ENCODE measurements at regions not wholly inside any gene's neighbourhood (a gene's known extent, or its start where the extent isn't known, plus 50 kb on each side); places are given as distances from the start of the nearest gene placed in this dataset.
"Not testable (repeated sequence)": the region's sequence is repeated elsewhere in the genome, so short reads cannot be mapped to it uniquely, and the experiment has no call there.

GRCh38 chr10:57188846-57189245, 827.8 kb upstream of the ZWINT start:
- no peak for DNase-seq (ENCODE audit: low read depth in 2 of 2)

DNA sequence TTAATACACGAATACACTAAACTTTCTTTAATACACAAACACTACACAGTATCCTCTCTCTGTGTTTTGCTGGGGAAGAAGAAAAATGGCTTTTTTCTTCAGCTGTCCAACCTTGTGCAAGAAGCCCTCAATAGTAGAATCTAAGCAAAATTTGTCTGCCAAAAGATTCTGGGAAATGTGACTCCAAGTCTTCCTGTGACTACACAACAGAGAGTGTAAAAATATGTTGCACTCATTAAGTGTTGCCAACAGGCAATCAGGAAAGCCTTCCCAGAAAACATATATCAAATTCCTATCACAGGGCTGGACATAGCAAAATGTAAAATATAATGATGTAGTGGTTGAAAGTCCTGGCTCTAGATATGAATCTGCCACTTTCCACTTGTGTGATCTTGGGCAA, 825.1 kb upstream of the ZWINT start:
- DNase-seq (ENCODE audit: low read depth in 2 of 2): no peak

DNA sequence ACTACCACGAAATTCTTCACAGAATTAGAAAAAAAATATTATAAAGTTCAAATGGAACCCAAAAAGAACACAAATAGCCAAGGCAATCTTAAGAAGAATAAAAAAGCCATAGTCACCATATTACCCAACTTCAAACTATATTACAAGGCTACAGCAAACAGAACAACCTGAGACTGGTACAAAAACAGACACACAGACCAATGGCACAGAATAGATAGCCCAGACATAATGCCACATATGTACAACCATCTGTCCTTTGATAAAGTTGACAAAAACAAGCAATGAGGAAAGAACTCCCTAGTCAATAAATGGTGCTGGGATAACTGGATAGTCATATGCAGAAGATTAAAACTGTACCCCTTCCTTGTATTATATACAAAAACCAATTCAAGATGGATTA, 808.5 kb upstream of the ZWINT start:
- no peak for DNase-seq (ENCODE audit: low read depth in 2 of 2)

DNA sequence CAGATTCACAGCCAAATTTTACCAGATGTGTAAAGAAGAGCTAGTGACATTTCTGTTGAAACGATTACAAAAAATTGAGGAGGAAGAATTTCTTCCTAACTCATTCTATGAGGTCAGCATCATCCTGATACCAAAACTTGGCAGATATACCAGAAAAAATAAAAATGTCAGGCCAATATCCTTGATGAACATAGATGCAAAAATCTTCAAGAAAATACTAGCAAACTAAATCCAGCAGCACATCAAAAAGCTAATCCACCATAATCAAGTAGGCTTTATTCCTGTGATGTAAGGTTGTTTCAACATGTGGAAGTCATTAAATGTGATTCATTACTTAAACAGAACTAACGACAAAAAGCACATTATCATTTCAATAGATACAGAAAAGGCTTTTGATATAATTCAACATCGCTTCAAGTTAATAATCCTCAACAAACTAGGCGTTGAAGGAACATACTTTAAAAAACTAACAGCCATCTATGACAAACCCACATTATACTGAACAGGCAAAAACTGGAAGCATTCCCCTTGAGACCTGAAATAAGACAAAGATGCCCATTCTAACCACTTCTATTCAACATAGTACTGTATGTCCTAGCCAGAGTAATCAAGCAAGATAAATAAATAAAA, 807.7 kb upstream of the ZWINT start:
- DNase-seq (ENCODE audit: low read depth in 2 of 2): no peak

DNA sequence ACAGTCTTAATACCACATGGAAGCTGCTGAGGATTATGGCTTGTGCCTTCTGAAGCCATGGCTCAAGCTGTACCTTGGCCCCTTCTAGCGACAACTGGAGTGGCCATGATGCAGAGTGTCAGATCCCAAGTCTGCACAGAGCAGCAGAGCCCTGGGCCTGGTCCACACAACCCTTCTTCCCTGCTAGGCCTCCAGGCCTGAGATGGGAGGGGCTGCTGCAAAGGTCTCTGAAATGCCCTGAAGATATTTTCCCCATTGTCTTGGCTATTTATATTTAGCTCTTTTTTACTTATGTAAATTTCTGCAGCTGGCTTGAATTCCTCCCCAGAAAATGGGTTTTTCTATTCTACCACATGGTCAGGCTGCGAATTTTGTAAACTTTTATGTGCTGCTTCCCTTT, 804.6 kb upstream of the ZWINT start:
- no peak for DNase-seq (ENCODE audit: low read depth in 2 of 2)

DNA sequence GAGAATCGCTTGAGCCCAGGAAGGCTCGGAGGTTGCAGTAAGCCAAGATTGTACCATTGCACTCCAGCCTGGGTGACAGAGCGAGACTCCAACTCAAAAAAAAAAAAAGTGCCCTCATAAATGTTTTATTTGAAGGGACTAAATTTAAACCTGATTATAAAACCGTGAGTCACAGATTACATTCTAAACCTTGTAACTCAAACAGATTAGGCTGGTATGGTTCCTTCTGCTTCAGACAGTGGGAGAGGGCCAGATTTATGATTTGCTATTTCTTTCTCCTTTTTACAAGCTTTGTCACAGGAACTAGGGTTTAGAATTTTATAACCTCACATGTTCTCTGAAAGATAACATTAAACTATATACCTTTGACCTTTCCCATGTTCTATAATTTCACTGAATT, 801.2 kb upstream of the ZWINT start:
- DNase-seq (ENCODE audit: low read depth in 2 of 2): no peak

DNA sequence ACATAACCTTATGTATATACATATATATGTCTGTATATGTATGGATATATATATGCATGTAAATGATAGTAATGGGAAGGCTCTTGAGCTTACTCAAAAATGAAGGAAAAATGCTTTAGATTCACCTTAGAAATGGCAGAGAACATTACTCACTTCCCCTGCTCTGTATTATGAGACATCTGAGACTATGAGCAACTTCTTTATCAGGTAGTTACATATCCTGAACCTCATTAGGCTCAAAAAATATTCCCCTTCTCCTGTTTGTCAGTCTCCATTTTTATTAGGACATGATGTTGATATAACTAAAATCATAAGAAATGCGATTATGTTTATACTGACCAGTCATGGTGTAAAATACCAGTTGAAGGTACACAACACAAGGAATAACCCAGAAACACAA, 800.1 kb upstream of the ZWINT start:
- DNase-seq (ENCODE audit: low read depth in 2 of 2): no peak

DNA sequence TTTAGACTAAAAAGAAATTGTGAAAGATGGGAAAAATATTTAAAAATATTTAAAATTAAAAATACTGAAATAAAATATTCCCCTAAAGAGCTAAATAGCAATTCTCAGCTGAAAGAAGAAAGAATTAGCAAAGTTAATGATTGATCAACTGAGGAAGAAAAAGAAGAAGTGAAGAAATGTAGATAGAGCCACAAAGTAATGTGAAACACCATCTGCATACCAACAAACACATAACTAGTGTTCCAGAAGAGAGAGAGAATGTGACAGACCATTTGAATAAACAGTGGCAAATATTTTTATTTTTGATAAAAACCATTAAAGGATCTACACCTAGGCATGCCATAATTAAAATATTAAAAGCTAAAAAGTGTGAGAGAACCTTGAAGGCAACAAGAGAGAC, 784.5 kb upstream of the ZWINT start:
- no peak for DNase-seq (ENCODE audit: low read depth in 2 of 2)

- DNase-seq (ENCODE audit: low read depth in 2 of 2): no peak
Measured at GRCh38 chr10:57142925-57143576, 782.0 kb upstream of the ZWINT start.

DNA sequence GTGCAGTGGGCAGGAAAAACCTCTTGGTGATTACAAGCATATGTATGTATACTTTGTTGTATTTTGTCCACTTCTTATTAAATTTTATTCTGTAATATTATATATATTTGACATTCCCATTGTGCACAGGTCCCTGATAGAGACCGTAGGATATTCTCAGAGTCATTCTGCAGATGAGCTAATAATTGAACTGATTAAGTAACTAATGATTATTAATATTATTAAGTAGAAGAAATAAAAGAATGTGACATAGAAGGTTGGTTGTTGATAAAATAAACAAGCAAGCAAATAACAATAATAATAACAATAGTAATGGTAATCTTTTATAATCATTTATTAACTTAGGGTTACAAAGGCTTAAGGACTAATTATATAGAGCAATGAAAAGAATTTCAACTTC, 780.6 kb upstream of the ZWINT start:
- DNase-seq (ENCODE audit: low read depth in 2 of 2): no peak

DNA sequence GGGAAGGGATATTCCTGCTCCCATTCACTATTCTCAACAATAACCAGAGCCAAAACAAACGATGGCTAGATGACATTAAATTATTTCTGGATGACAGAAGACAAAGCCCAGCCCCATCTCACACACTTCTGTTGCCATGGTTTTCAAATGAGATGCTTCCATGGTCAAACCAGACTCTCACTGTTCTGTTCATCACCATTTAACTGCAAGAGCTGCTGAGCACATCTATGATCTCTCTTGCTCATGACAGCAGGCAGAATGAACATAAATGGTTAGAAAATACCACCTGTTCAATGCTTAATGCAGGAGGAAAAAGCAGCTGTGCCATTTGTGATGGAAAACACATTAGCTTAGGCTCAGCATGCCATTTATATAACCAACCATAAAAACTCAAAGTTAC, 758.6 kb upstream of the ZWINT start:
- no peak for DNase-seq (ENCODE audit: low read depth in 2 of 2)

DNA sequence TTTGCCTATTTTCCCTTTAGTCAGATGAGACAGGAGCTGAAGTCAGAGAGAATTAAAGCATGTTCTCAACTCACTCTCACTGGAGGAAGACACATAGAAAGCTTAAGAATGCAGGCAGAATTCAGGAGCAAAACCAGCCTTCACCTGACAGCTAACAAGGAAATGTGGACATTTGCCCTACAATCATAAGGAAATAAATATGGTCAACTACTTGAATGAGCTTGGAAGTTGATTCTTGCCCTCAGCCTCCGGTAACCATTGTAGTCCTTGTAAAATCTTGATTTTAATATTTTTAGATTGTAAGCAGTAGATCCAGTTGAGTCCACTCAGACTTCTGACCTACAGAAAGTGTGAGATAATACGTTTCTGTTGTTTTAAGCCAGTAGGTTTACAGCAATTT, 752.5 kb upstream of the ZWINT start:
- DNase-seq (ENCODE audit: low read depth in 2 of 2): no peak

DNA sequence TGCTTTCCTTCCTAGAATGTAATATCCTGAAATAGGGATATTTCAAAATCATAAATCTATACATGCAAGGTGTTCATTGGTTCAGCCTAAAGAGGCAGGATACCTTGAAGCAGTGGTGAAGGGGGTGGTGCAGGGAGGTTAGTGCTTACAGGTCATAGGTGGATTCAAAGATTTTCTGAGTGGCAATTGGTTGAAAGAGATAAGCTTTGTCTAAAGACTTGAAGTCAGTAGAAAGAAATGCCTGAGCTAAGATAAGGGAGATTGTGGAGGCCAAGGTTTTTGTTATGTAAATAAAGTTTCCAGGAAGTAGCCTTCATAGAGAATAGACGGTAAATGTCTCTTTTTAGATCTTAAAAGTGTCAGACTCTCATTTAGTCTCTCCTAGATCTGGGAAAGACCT, 741.2 kb upstream of the ZWINT start:
- DNase-seq (ENCODE audit: low read depth in 2 of 2): no peak

GRCh38 chr10:57098146-57098545, 737.1 kb upstream of the ZWINT start:
- DNase-seq (ENCODE audit: low read depth in 2 of 2): no peak

DNA sequence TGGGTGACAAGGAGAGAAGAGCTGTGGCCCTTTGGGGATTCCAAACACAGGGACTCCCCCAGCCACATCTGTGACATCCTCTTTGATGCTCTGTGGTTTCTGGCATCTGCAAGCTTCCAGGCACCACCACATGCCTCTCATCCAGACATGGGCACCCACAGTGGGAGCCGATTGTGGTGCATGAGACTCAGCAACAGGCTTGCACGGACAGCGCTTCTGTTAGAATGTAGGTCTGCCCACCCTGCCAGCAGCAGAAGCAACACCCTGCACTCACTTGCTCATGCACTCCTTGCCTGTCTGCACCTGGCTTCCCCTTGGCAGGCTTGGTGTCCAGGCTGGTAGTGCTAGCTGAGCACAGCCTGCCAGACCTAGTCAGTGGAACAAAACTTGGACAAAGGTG, 735.0 kb upstream of the ZWINT start:
- DNase-seq (ENCODE audit: low read depth in 2 of 2): no peak

GRCh38 chr10:57094965-57095364, 733.9 kb upstream of the ZWINT start:
- DNase-seq (ENCODE audit: low read depth in 2 of 2): no peak

GRCh38 chr10:57094083-57094482, 733.0 kb upstream of the ZWINT start:
- no peak for DNase-seq (ENCODE audit: low read depth in 2 of 2)

- DNase-seq (ENCODE audit: low read depth in 2 of 2): no peak
Measured at GRCh38 chr10:57053530-57053929, 692.5 kb upstream of the ZWINT start.

DNA sequence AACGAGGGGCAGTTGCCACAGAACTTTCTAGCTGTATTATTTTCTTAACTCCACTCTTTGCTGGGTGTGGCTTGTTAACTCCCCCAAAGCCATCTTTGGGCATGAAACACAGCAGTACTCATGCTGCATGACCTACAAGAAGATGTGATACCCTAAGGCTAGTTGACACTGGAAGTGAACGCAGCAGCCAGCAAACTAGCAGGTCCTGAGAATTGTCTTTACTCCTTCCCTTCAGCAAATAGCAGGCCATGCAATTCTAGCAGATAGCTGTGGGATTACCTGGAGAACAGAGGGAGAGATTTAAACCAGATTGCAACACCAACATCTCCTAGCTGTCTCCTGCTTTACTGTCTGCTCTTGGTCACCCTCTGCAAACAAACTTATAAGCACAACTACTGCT, 688.0 kb upstream of the ZWINT start:
- DNase-seq (ENCODE audit: low read depth in 2 of 2): no peak

GRCh38 chr10:57038531-57038930, 677.5 kb upstream of the ZWINT start:
- no peak for DNase-seq (ENCODE audit: low read depth in 2 of 2)

- DNase-seq (ENCODE audit: low read depth in 2 of 2): no peak
Measured at GRCh38 chr10:57035310-57035709, 674.3 kb upstream of the ZWINT start.

DNA sequence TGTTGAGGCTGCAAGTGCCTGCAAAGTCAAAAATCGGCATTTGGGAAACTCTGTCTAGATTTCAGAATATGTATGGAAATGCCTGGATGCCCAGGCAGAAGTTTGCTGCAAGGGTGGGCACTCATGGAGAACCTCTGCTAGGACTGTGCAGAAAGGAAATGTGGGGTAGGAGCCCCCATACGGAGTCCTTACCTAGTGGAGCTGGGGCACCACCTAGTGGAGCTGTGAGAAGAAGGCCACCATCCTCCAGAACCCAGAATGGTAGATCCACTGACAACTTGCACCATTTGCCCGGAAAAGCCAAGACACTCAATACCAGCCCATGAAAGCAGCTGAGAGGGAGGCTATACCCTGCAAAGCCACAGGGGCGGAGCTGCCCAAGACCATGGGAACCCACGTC, 671.2 kb upstream of the ZWINT start:
- not testable (repeated sequence) for DNase-seq (ENCODE audit: low read depth in 2 of 2)

- DNase-seq (ENCODE audit: low read depth in 2 of 2): no peak
Measured at GRCh38 chr10:57031346-57031745, 670.3 kb upstream of the ZWINT start.

DNA sequence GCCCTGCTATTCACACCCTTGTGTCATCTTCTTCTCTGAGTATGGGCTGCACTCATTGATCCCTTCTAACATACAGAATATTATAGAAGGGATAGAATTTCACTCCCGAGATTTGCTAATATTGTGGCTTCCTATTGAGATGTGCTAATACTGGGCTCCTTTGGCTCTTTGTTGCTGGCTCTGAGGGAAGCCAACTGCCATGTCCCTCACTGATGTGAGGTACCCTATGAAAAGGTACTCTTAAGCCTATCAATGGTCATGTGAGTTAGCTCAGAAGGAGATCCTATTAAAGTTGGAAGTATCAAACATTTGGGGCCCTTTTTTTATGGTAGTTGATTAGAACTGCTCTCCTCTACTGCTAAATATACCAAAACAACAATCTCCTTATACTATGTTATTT, 665.2 kb upstream of the ZWINT start:
- DNase-seq (ENCODE audit: low read depth in 2 of 2): no peak
